ENCODE measurements at regions not wholly inside any gene's neighbourhood (a gene's known extent, or its start where the extent isn't known, plus 50 kb on each side); places are given as distances from the start of the nearest gene placed in this dataset.

DNA sequence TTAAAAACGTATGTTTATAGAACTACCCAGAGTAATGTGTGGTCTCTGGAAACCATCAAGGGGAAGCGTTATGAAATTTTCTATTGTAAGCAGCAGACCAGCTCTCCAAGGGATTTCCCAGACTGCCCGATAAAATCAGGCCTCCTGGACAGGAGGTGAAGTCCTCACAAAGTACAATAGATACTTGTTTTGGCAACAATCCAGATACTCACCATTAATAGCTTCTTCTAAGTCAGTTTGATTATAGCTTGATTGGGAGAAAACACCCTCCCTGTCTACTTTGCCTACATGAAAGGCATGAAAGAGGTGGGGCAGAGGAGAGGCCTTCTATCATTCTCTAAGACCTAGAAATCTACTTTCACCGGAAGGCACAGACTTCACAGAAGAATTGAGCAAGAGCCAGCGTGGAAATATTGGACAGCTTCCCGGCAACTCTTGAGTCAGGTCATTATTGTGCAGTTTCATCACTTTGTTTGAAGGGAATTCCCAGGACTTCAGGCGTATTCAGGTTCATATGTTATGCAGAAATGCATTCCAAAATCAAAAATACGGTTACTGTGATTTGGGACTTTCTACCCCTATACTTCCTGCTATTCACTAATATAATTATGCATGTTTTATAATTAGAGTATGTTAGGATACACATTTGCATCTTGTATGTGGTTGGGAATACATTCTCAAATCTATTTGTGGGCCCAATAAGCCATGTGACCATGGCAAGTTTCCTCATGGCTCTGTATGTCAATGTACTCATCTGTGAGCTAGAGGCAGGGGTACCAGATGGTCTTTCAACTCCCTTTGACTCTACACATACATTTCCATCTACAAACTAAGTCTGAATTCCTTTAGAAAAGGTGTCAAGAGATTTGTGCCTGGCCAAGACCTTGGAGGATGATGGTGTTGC lies 103.5 kb downstream of the CD47 start:
- TF ChIP-seq, protein P1, sequence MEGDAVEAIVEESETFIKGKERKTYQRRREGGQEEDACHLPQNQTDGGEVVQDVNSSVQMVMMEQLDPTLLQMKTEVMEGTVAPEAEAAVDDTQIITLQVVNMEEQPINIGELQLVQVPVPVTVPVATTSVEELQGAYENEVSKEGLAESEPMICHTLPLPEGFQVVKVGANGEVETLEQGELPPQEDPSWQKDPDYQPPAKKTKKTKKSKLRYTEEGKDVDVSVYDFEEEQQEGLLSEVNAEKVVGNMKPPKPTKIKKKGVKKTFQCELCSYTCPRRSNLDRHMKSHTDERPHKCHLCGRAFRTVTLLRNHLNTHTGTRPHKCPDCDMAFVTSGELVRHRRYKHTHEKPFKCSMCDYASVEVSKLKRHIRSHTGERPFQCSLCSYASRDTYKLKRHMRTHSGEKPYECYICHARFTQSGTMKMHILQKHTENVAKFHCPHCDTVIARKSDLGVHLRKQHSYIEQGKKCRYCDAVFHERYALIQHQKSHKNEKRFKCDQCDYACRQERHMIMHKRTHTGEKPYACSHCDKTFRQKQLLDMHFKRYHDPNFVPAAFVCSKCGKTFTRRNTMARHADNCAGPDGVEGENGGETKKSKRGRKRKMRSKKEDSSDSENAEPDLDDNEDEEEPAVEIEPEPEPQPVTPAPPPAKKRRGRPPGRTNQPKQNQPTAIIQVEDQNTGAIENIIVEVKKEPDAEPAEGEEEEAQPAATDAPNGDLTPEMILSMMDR (IDR thresholded peaks at IDR 0.05), result no peak
- no peaks in the 10 kb centered on the region for H3K36me3 ChIP-seq
- peak; percentile 95 for DNase-seq (ENCODE audit: low spot score)
- peak overlapping the region; percentile 29 to 57 for H3K27ac ChIP-seq
- no peaks in the 10 kb centered on the region for H3K9me3 ChIP-seq
- peaks cover 0 to 38% of the 10 kb centered on the region in 2 donors for H3K4me1 ChIP-seq
- no peaks in the 10 kb centered on the region for H3K27me3 ChIP-seq
- no peak overlapping the region for H3K4me3 ChIP-seq

DNA sequence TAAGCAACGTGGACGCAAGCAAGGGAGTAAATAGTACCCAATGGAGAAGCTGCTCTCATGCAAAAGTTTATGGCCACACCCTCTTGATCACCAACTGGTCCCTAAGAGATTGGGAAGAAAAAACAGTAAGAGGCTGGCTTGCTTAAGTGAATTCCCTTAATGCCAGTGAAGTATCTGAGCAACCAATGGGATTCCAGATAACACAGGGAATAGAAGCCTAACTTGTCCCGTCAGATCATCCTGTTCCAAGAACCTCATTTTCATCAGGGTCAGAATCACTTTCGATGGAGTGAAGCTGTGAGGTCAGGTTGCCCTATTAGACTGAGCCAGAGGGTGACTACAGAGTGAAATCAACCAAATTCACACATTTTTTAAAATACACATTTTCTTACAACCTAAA lies 104.3 kb downstream of the CD47 start:
- DNase-seq (ENCODE audit: low spot score), result no peak
- no peaks in the 10 kb centered on the region for H3K36me3 ChIP-seq
- H3K9me3 ChIP-seq, result no peaks in the 10 kb centered on the region
- peaks cover 0 to 46% of the 10 kb centered on the region in 2 donors for H3K4me1 ChIP-seq
- H3K27ac ChIP-seq, result peak overlapping the region; percentile 29 to 57
- H3K4me3 ChIP-seq, result no peak overlapping the region
- TF ChIP-seq, protein P1 (IDR thresholded peaks at IDR 0.05), result no peak
- H3K27me3 ChIP-seq, result no peaks in the 10 kb centered on the region

DNA sequence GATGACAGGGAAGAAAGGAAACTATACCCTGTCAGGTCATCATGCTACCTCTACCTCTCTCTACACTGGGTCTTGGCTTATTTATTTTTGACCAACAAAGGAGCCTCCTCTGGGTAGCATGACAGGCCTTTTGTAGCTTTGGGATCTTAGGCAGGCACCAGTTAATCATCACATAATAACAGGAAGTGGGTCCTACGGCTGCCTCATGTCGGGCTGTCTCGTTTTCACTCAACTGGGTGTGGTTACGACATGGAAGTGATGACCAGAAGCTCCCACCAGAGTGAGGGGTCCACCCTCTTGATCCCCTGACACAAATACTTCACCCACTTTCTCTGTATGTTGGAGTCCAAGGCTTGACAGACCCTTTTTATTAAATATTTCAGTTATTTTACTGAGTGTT lies 105.3 kb downstream of the CD47 start:
- no peak overlapping the region for H3K27ac ChIP-seq
- no peaks in the 10 kb centered on the region for H3K27me3 ChIP-seq
- no peak for DNase-seq (ENCODE audit: low spot score)
- TF ChIP-seq, protein P1 (IDR thresholded peaks at IDR 0.05), result no peak
- H3K4me1 ChIP-seq, result peaks cover 0 to 54% of the 10 kb centered on the region in 2 donors
- H3K4me3 ChIP-seq, result no peak overlapping the region
- H3K9me3 ChIP-seq, result no peaks in the 10 kb centered on the region
- H3K36me3 ChIP-seq, result no peaks in the 10 kb centered on the region

DNA sequence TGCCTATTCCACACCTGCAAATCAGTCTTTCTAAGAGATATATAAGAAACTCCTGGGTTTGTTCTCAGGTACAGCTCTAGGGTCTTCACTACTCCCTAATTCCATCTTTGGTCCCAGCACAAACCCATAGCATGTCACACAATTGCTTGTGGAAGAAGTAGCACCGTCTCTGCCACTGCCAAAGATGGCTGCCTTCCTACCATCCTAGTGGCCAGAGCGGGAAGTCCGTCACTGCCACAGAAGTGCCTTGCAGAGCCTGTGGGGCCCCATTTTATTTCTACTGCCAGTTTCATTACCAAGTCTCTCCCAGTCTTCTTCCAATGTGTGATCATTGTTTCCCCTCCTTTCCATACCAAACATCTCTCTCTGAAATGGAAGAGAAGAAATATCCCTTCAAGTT lies 107.6 kb downstream of the CD47 start:
- DNase-seq (ENCODE audit: low spot score), result no peak
- no peak overlapping the region for H3K27ac ChIP-seq
- H3K4me3 ChIP-seq, result no peak overlapping the region
- H3K9me3 ChIP-seq, result no peaks in the 10 kb centered on the region
- no peaks in the 10 kb centered on the region for H3K36me3 ChIP-seq
- H3K4me1 ChIP-seq, result peaks cover 0 to 54% of the 10 kb centered on the region in 2 donors
- TF ChIP-seq, protein P1 (IDR thresholded peaks at IDR 0.05), result no peak
- no peaks in the 10 kb centered on the region for H3K27me3 ChIP-seq

DNA sequence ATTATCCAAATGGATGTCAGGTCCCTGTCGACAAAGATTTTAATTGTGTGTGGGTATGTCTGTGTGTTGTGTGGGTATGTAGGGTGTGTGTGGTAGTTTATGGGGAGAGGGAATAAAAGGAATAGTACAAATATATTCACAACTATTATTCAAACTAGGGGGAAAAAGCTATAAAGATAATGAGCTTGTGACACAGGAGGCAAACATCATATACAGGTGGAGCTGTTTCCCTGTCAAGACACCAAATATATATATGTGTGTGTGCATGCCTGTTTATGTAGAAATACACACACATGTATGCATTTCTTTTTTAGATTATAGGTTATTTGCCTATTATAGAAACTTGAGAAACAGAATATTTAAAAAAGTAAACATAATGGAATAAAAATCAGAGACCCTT lies 108.7 kb downstream of the CD47 start:
- H3K27me3 ChIP-seq, result no peaks in the 10 kb centered on the region
- DNase-seq (ENCODE audit: low spot score), result no peak
- H3K9me3 ChIP-seq, result no peaks in the 10 kb centered on the region
- H3K36me3 ChIP-seq, result no peaks in the 10 kb centered on the region
- TF ChIP-seq, protein P1 (IDR thresholded peaks at IDR 0.05), result no peak
- H3K4me1 ChIP-seq, result peaks cover 0 to 43% of the 10 kb centered on the region in 2 donors
- H3K4me3 ChIP-seq, result no peak overlapping the region
- peak overlapping the region; percentile 37 to 62 for H3K27ac ChIP-seq
